GM12891 (cell line): ENCODE measurements at regions not wholly inside any gene's neighbourhood (a gene's known extent, or its start where the extent isn't known, plus 50 kb on each side); places are given as distances from the start of the nearest gene placed in this dataset.

Experiments used
- POLR2A ChIP-seq: IDR thresholded peaks from 2 replicates; pipeline ENCODE4 v1.6.1; 2011; ENCODE audit warnings: low read depth, low read length, control low read depth
- POLR2AphosphoS5 ChIP-seq: IDR thresholded peaks from 2 replicates; pipeline ENCODE4 v1.6.1; 2011; ENCODE audit warnings: low read depth, low read length, control low read depth

GRCh38 chr3:31184261-31185061, 290.0 kb upstream of the GADL1 start:
- TF ChIP-seq POLR2A = no peak
- no peak for TF ChIP-seq POLR2AphosphoS5
